Tibial artery (tissue), 4 donors: ENCODE measurements at regions not wholly inside any gene's neighbourhood (a gene's known extent, or its start where the extent isn't known, plus 50 kb on each side); places are given as distances from the start of the nearest gene placed in this dataset.
"Not testable (repeated sequence)": the region's sequence is repeated elsewhere in the genome, so short reads cannot be mapped to it uniquely, and the experiment has no call there.

Experiments used
- DNase-seq, 2 donors: peaks; one replicate each; pipeline ENCODE4 v3.0.0-alpha.2; 2019
- H3K27ac ChIP-seq, 2 donors: fragments of 200-600 bp; sonication (generic) in 1 of 2; 1 replicate in 1 of 2; 2 replicates in 1 of 2; pipeline ENCODE4 v1.5.1; 2018 to 2019; ENCODE audit warnings: mild to moderate bottlenecking in 1 of 2
- H3K27me3 ChIP-seq, 2 donors: fragments of 200-600 bp; sonication (generic) in 1 of 2; one replicate each; pipeline versions ENCODE4 v1.5.1 to v1.6.0; 2016 to 2019
- H3K36me3 ChIP-seq, 3 donors: fragments of 200-600 bp; sonication (generic) in 2 of 3; one replicate each; pipeline ENCODE4 v1.5.1; 2016 to 2019; ENCODE audit warnings: mild to moderate bottlenecking in 2 of 3
- H3K4me1 ChIP-seq, 4 donors: fragments of 200-600 bp; sonication (generic) in 2 of 4; 1 replicate in 3 of 4; 2 replicates in 1 of 4; pipeline ENCODE4 v1.5.1; 2016 to 2019
- H3K4me3 ChIP-seq, 2 donors: fragments of 200-600 bp; sonication (generic) in 1 of 2; 1 replicate in 1 of 2; 2 replicates in 1 of 2; pipeline ENCODE4 v1.5.1; 2018 to 2019; ENCODE audit warnings: mild to moderate bottlenecking in 2 of 2
- H3K9me3 ChIP-seq, 3 donors: fragments of 200-600 bp; sonication (generic) in 1 of 3; one replicate each; pipeline ENCODE4 v1.5.1; 2016 to 2019
- intact Hi-C: fragments of 100-400 bp; cut with DNase I; formaldehyde crosslinking; loops from one replicate; pipeline ENCODE4 v1.15.0; 2023; ENCODE audit warnings: low total_unique reads
- TF ChIP-seq, protein P1 (sequence below), 2 experiments: fragments of 200-600 bp in 1 of 2; fragments of 450-650 bp in 1 of 2; IDR thresholded peaks; one replicate each; pipeline ENCODE4 v1.5.1; 2017 to 2019; ENCODE audit warnings: antibody characterized with exemption in 2 of 2, mild to moderate bottlenecking in 1 of 2, moderate library complexity in 1 of 2

DNA sequence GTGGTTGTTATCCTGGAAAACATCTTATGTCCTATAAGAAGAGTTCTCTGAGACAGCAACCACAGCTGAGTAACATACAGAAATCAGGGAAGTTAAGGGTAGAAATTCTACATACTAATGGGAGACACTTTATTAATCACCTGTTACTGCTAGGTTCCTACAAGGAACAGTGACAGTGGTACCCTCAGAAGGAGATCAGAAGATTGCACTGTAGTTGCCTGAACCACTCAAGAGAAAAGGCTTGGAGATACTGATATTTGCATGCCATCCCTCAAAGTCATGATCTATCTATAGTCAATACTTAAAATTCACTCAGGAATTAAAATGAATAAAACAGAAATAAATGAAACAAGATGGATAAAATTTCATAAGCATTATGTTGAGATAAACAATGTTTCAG lies 136.0 kb downstream of the LMLN start:
- no peak for DNase-seq
- Histone ChIP-seq H3K36me3 (no peaks in the 10 kb centered on the region), H3K4me3 (no peak overlapping the region), H3K9me3 (no peaks in the 10 kb centered on the region), H3K27ac (no peak overlapping the region), H3K27me3 (peaks cover 0 to 16% of the 10 kb centered on the region in 2 donors), H3K4me1 (no peaks in the 10 kb centered on the region)
- TF ChIP-seq, protein P1, sequence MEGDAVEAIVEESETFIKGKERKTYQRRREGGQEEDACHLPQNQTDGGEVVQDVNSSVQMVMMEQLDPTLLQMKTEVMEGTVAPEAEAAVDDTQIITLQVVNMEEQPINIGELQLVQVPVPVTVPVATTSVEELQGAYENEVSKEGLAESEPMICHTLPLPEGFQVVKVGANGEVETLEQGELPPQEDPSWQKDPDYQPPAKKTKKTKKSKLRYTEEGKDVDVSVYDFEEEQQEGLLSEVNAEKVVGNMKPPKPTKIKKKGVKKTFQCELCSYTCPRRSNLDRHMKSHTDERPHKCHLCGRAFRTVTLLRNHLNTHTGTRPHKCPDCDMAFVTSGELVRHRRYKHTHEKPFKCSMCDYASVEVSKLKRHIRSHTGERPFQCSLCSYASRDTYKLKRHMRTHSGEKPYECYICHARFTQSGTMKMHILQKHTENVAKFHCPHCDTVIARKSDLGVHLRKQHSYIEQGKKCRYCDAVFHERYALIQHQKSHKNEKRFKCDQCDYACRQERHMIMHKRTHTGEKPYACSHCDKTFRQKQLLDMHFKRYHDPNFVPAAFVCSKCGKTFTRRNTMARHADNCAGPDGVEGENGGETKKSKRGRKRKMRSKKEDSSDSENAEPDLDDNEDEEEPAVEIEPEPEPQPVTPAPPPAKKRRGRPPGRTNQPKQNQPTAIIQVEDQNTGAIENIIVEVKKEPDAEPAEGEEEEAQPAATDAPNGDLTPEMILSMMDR (IDR thresholded peaks at IDR 0.05), result no peak
- intact Hi-C loops, result no loop called here

DNA sequence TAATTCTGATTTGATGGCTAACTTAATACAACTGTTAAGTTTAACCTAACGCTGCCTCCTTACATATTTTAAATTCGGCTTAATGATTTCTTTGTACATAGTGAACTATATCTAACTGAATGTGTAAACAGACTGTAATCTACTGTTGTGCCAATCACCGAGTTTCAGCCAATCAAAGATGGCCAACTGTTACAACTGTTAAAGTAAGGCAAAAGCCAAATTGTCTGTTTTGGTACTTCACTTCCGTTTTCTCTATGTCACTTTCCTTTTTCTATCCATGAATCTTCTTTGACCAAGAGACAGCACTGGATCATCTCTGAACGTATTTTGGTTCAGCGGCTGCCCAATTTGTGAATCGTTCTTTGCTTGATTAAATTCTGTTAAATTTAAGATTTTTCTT lies 137.0 kb downstream of the LMLN start:
- Histone ChIP-seq H3K36me3 (no peaks in the 10 kb centered on the region), H3K27ac (no peak overlapping the region), H3K4me1 (no peaks in the 10 kb centered on the region), H3K9me3 (no peaks in the 10 kb centered on the region), H3K4me3 (no peak overlapping the region), H3K27me3 (peaks cover 0 to 16% of the 10 kb centered on the region in 2 donors)
- no peak for DNase-seq
- TF ChIP-seq, protein P1 (IDR thresholded peaks at IDR 0.05), result no peak
- intact Hi-C loops, result no loop called here

DNA sequence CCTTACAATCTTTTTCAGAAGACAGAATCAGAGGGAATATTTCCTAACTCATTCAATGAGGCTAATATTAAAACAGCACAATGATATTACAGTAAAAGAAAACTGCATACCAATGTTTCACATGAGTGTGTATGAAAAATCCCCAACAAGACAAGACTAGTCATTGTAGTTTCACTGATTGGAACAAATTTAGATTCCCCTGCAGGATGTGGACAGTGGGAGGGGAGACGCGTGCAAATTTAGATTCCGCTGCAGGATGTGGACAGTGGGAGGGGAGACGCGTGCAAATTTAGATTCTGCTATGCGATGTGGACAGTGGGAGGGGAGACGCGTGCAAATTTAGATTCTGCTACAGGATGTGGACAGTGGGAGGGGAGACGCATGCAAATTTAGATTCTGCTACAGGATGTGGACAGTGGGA lies 138.7 kb downstream of the LMLN start:
- H3K27me3 ChIP-seq, H3K4me3 ChIP-seq, DNase-seq, intact Hi-C loops, H3K27ac ChIP-seq, H3K36me3 ChIP-seq, H3K4me1 ChIP-seq, H3K9me3 ChIP-seq: not testable (repeated sequence)

DNA sequence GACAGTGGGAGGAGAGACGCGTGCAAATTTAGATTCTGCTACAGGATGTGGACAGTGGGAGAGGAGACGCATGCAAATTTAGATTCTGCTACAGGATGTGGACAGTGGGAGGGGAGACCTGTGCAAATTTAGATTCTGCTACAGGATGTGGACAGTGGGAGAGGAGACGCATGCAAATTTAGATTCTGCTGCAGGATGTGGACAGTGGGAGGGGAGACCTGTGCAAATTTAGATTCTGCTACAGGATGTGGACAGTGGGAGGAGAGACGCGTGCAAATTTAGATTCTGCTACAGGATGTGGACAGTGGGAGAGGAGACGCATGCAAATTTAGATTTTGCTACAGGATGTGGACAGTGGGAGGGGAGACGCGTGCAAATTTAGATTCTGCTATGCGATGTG lies 143.1 kb downstream of the LMLN start:
- H3K27me3 ChIP-seq, H3K4me1 ChIP-seq, H3K9me3 ChIP-seq, H3K36me3 ChIP-seq, DNase-seq, H3K27ac ChIP-seq, H3K4me3 ChIP-seq, intact Hi-C loops: not testable (repeated sequence)

DNA sequence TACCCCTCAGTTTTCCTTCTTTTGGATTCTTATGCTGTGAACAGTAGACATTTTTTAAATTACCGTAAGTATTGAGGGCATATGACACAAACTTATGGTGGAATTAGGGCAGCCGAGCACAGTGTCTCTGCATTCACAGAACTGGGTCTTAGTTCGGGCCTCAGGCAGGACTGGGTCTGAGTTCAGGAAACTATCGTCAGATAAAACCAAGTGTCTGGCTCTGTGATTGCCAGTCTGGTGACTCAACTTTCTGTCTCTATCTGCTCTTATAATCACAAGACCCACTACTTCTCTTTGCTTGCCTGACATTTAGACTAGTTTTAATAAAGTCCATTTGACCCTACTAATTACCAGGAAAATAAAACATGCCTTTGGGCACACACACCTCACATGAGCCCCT lies 146.2 kb downstream of the LMLN start:
- H3K4me1 ChIP-seq, result no peaks in the 10 kb centered on the region
- peaks cover 0 to 27% of the 10 kb centered on the region in 2 donors for H3K27me3 ChIP-seq
- intact Hi-C loops, result no loop called here
- no peak overlapping the region for H3K4me3 ChIP-seq
- no peak for DNase-seq
- TF ChIP-seq, protein P1 (IDR thresholded peaks at IDR 0.05), result no peak
- no peaks in the 10 kb centered on the region for H3K9me3 ChIP-seq
- H3K36me3 ChIP-seq, result no peaks in the 10 kb centered on the region
- H3K27ac ChIP-seq, result no peak overlapping the region

DNA sequence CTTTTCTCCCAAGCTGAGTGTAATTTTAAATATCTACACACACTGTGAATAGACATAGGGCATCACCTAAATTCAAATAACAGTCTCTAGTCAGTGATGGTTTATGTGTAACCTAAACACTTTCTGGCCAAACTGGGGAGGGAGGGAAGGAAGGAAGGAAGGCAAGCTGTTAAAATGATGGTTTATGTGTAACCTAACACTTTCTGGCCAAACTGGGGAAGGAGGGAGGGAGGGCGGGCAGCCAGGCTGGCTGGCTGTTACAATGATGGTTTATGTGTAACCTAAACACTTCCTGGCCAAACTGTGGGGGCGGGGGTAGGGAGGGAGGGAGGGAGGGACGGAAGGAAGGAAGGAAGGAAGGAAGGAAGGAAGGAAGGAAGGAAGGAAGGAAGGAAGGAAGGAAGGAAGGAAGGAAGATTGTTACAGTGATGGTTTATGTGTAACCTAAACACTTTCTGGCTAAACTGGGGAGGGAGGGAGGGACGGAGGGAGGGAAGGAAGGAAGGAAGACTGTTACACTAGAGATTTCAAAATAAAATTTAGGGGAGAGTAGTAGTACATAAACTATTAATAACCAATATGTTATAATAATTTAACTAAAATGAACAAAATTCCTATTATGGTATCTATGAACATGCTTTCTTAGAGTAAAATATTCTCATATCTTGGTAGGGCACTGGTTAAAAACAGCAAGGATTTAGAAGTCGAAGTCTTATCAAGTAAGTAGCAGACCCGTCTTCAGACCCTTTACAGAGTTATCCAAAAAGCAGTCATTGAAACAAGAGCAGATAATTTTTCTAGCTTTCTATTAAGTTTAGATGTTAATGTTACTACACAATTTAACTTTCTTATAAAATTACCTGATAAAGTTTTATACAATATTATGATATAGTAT lies 148.1 kb downstream of the LMLN start:
- Histone ChIP-seq H3K4me1 (peaks cover 0 to 1% (median 0%) of the 10 kb centered on the region in 4 donors), H3K4me3 (no peak overlapping the region), H3K36me3 (no peaks in the 10 kb centered on the region), H3K27ac (no peak overlapping the region), H3K9me3 (no peaks in the 10 kb centered on the region), H3K27me3 (peaks cover 0 to 43% of the 10 kb centered on the region in 2 donors)
- no peak for DNase-seq
- intact Hi-C loops, result no loop called here
- TF ChIP-seq, protein P1 (IDR thresholded peaks at IDR 0.05), result no peak
